ENCODE measurements at regions not wholly inside any gene's neighbourhood (a gene's known extent, or its start where the extent isn't known, plus 50 kb on each side); places are given as distances from the start of the nearest gene placed in this dataset. TPM values are rescaled to one million over a fixed set of nuclear protein-coding genes. Genes with fewer than 3 reads are reported as not detected.

GRCh38 chr1:115924770-115925169 is 51.5 kb upstream of the SLC22A15 start:
- Histone ChIP-seq H3K4me2 (peak overlapping the region; percentile 60), H3K9me3 (ENCODE audit: low read depth) (no peaks in the 10 kb centered on the region), H3K4me1 (peaks cover 26% of the 10 kb centered on the region), H3K4me3 (no peak overlapping the region), H3K36me3 (no peaks in the 10 kb centered on the region), H3K27ac (no peak overlapping the region), H2AFZ (replicated peaks) (peak overlapping the region; percentile 82), H4K20me1 (ENCODE audit: low read depth) (no peaks in the 10 kb centered on the region), H3K9ac (no peak overlapping the region), H3K27me3 (no peaks in the 10 kb centered on the region), H3F3A (ENCODE audit: low read depth) (no peaks in the 10 kb centered on the region), H3K79me2 (ENCODE audit: low read depth) (no peaks in the 10 kb centered on the region)
- Mint-ChIP-seq H3K4me1 (peaks cover 32% of the 10 kb centered on the region), H3K4me3 (no peak overlapping the region), H3K27ac (no peak overlapping the region), H3K9me3 (no peaks in the 10 kb centered on the region), H3K36me3 (no peaks in the 10 kb centered on the region), H3K27me3 (ENCODE audit: insufficient read depth, low read depth) (peaks cover 4% of the 10 kb centered on the region)
- DNase-seq (ENCODE audit: low spot score), result peak; percentile 52
- no peak for TF ChIP-seq EZH2 (IDR thresholded peaks at IDR 0.05)
- no peak for TF ChIP-seq EZH2phosphoT487 (IDR thresholded peaks at IDR 0.05)
- TF ChIP-seq, protein P1, sequence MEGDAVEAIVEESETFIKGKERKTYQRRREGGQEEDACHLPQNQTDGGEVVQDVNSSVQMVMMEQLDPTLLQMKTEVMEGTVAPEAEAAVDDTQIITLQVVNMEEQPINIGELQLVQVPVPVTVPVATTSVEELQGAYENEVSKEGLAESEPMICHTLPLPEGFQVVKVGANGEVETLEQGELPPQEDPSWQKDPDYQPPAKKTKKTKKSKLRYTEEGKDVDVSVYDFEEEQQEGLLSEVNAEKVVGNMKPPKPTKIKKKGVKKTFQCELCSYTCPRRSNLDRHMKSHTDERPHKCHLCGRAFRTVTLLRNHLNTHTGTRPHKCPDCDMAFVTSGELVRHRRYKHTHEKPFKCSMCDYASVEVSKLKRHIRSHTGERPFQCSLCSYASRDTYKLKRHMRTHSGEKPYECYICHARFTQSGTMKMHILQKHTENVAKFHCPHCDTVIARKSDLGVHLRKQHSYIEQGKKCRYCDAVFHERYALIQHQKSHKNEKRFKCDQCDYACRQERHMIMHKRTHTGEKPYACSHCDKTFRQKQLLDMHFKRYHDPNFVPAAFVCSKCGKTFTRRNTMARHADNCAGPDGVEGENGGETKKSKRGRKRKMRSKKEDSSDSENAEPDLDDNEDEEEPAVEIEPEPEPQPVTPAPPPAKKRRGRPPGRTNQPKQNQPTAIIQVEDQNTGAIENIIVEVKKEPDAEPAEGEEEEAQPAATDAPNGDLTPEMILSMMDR (IDR thresholded peaks at IDR 0.05), result no peak

DNA sequence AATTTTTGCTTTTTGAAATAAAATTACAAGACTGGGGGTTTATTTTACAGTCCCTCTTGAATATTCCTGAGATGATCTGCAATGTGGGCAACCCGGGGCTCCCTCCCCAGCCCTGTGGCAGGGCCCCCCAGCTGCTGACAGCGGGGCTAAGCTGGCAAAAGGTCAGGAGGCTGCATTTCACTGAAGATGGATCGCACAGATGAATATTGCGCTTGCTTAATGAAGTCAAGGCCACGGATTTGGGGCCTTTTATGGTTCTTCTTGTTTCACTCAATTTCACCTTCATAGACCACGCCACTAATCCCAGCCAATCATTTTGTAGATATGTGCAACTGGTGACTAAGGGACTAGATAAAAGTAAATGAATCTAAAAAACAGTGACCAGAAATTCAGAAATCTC is 50.8 kb upstream of the SLC22A15 start:
- H3K4me1 ChIP-seq, result peaks cover 26% of the 10 kb centered on the region
- H3K36me3 Mint-ChIP-seq, result no peaks in the 10 kb centered on the region
- H3K27ac ChIP-seq, result no peak overlapping the region
- H3K27me3 ChIP-seq, result no peaks in the 10 kb centered on the region
- H3K79me2 ChIP-seq (ENCODE audit: low read depth), result no peaks in the 10 kb centered on the region
- H3K9me3 Mint-ChIP-seq, result no peaks in the 10 kb centered on the region
- no peaks in the 10 kb centered on the region for H3K36me3 ChIP-seq
- H3K4me3 ChIP-seq, result no peak overlapping the region
- no peaks in the 10 kb centered on the region for H3F3A ChIP-seq (ENCODE audit: low read depth)
- H3K9me3 ChIP-seq (ENCODE audit: low read depth), result no peaks in the 10 kb centered on the region
- H3K4me3 Mint-ChIP-seq, result no peak overlapping the region
- H3K4me2 ChIP-seq, result no peak overlapping the region
- H3K27me3 Mint-ChIP-seq (ENCODE audit: insufficient read depth, low read depth), result peaks cover 4% of the 10 kb centered on the region
- no peak for DNase-seq (ENCODE audit: low spot score)
- H4K20me1 ChIP-seq (ENCODE audit: low read depth), result no peaks in the 10 kb centered on the region
- TF ChIP-seq, protein P1 (IDR thresholded peaks at IDR 0.05), result no peak
- TF ChIP-seq EZH2 (IDR thresholded peaks at IDR 0.05), result no peak
- no peak for TF ChIP-seq EZH2phosphoT487 (IDR thresholded peaks at IDR 0.05)
- no peak overlapping the region for H3K27ac Mint-ChIP-seq
- no peak overlapping the region for H2AFZ ChIP-seq (replicated peaks)
- no peak overlapping the region for H3K9ac ChIP-seq
- peaks cover 32% of the 10 kb centered on the region for H3K4me1 Mint-ChIP-seq

Small RNAs in the stretch of these regions (small RNA-seq; reads per million reads assigned to genes)
- not detected for gene AL357137.1

All from neural progenitor cell (in vitro differentiated cells).